ENCODE measurements at regions not wholly inside any gene's neighbourhood (a gene's known extent, or its start where the extent isn't known, plus 50 kb on each side); places are given as distances from the start of the nearest gene placed in this dataset.

GRCh38 chr3:127464642-127465041 is 125.9 kb downstream of the TPRA1 start:
- Histone ChIP-seq H3K4me3 (no peak overlapping the region), H3K36me3 (replicated peaks in 1 of 2) (no peaks in the 10 kb centered on the region), H3K9me3 (replicated peaks in 1 of 3) (no peaks in the 10 kb centered on the region), H3K27me3 (no peaks in the 10 kb centered on the region), H3K4me1 (replicated peaks in 1 of 2) (no peaks in the 10 kb centered on the region), H3K27ac (no peak overlapping the region)
- TF ChIP-seq CTCF (IDR thresholded peaks at IDR 0.05) (no peak), POLR2A (IDR thresholded peaks at IDR 0.05) (no peak)
- peak in 1 of 7 donors; percentile 30 for DNase-seq
- 68 to 77% (median 74%) methylated on average over 6 to 7 of the region's 7 CpGs for WGBS, 4 donors
- intact Hi-C loops (cut with DNase I) = loop anchor here in 1 of 2 donors (10.0 kb wide), 1 partner anchor 940 kb away; the partner anchor contains the start of gene CHST13

DNA sequence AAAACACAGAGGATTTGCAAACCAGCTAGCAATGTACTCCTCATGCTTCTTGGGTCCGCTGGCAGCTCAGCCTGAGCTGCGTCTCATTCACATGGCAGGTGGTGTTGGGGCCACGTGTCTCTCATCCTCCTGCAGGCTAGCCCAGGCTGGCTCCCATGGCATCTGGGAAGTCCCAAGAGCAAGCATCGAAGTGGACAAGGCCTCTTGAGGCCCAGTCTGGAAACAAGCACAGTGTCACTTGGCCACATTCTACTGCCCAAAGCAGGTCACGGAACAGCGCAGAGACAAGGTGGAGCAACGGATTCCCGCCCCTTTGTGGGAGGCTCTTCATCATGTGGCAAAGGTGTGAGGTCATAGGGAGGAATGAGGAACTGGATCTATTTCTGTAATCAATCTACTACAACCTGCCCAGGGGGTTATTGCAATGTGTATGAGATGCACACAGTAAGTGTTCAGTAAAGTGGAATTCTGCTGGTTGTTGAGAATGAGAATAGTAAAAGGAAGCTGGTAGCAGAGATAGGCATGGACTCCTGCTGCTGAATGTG is 128.3 kb downstream of the TPRA1 start:
- intact Hi-C loops (cut with DNase I) = loop anchor here in 1 of 2 donors (10.0 kb wide), 1 partner anchor 937 kb away; the partner anchor contains the start of gene CHST13
- Histone ChIP-seq H3K36me3 (replicated peaks in 1 of 2) (no peaks in the 10 kb centered on the region), H3K4me1 (replicated peaks in 1 of 2) (peaks cover 0 to 4% of the 10 kb centered on the region in 2 donors), H3K27me3 (no peaks in the 10 kb centered on the region), H3K27ac (no peak overlapping the region), H3K4me3 (no peak overlapping the region), H3K9me3 (replicated peaks in 1 of 3) (no peaks in the 10 kb centered on the region)
- WGBS, 4 donors = 76 to 100% (median 88%) methylated on average over 4 to 8 of the region's 8 CpGs
- no peak for TF ChIP-seq CTCF (IDR thresholded peaks at IDR 0.05)
- TF ChIP-seq POLR2A (IDR thresholded peaks at IDR 0.05) = no peak
- no peak for DNase-seq

- peaks cover 6% of the 10 kb centered on the region for H3K27me3 ChIP-seq
- 80 to 88% (median 87%) methylated on average over 5 to 10 of the region's 10 CpGs for WGBS, 4 donors
- no peak for DNase-seq
- no peaks in the 10 kb centered on the region for H3K9me3 ChIP-seq (replicated peaks in 1 of 3)
- H3K27ac ChIP-seq = no peak overlapping the region
- intact Hi-C loops (cut with DNase I) = loop anchor here in 1 of 2 donors (10.0 kb wide), 1 partner anchor 937 kb away; the partner anchor contains the start of gene CHST13
- H3K4me1 ChIP-seq (replicated peaks in 1 of 2) = peaks cover 0 to 9% of the 10 kb centered on the region in 2 donors
- no peaks in the 10 kb centered on the region for H3K36me3 ChIP-seq (replicated peaks in 1 of 2)
- H3K4me3 ChIP-seq = no peak overlapping the region
- TF ChIP-seq CTCF (IDR thresholded peaks at IDR 0.05) (no peak), POLR2A (IDR thresholded peaks at IDR 0.05) (no peak)
These were observed 129.1 kb downstream of the TPRA1 start for GRCh38 chr3:127461286-127461910.

- Histone ChIP-seq H3K27ac (no peak overlapping the region), H3K4me1 (replicated peaks in 1 of 2) (peaks cover 6 to 21% of the 10 kb centered on the region in 2 donors), H3K27me3 (peaks cover 20% of the 10 kb centered on the region), H3K36me3 (replicated peaks in 1 of 2) (no peaks in the 10 kb centered on the region), H3K9me3 (replicated peaks in 1 of 3) (no peaks in the 10 kb centered on the region), H3K4me3 (no peak overlapping the region)
- WGBS, 4 donors = 49 to 63% (median 56%) methylated on average over 3 of the region's 3 CpGs
- DNase-seq = no peak
- intact Hi-C loops (cut with DNase I) = loop anchor here (5.0 to 10.0 kb wide), 5 partner anchors 465 to 935 kb away; partner anchors contain the start of genes CHST13 (in 2 of the 2) and PLXNA1 (in 1 of the 2)
- TF ChIP-seq POLR2A (IDR thresholded peaks at IDR 0.05) = no peak
- TF ChIP-seq CTCF (IDR thresholded peaks at IDR 0.05) = no peak
These were observed 130.6 kb downstream of the TPRA1 start for GRCh38 chr3:127459891-127460290.
